ENCODE measurements at regions not wholly inside any gene's neighbourhood (a gene's known extent, or its start where the extent isn't known, plus 50 kb on each side); places are given as distances from the start of the nearest gene placed in this dataset.

GRCh38 chr4:19776929-19777328 is 474.8 kb upstream of the SLIT2 start:
- intact Hi-C loops (cut with DNase I) = no loop called here
- no peaks in the 10 kb centered on the region for H3K27me3 ChIP-seq
- H3K27ac ChIP-seq = no peak overlapping the region
- no peaks in the 10 kb centered on the region for H3K36me3 ChIP-seq
- H3K9ac ChIP-seq (ENCODE audit: low read depth in 2 of 2, low read length in 2 of 2) = no peak overlapping the region
- DNase-seq = no peak
- TF ChIP-seq CTCF (IDR thresholded peaks at IDR 0.05) = no peak
- no peaks in the 10 kb centered on the region for H3K9me3 ChIP-seq
- H3K4me1 ChIP-seq = no peaks in the 10 kb centered on the region
- no peak overlapping the region for H3K4me3 ChIP-seq

GRCh38 chr4:19776021-19776459 is 475.7 kb upstream of the SLIT2 start:
- Histone ChIP-seq H3K9me3 (no peaks in the 10 kb centered on the region), H3K27me3 (no peaks in the 10 kb centered on the region), H3K27ac (no peak overlapping the region), H3K4me1 (no peaks in the 10 kb centered on the region), H3K36me3 (no peaks in the 10 kb centered on the region), H3K9ac (ENCODE audit: low read depth in 2 of 2, low read length in 2 of 2) (no peak overlapping the region), H3K4me3 (no peak overlapping the region)
- DNase-seq = no peak
- intact Hi-C loops (cut with DNase I) = no loop called here
- no peak for TF ChIP-seq CTCF (IDR thresholded peaks at IDR 0.05)

- H3K27ac ChIP-seq = no peak overlapping the region
- H3K27me3 ChIP-seq = no peaks in the 10 kb centered on the region
- no peak for DNase-seq
- H3K4me1 ChIP-seq = no peaks in the 10 kb centered on the region
- TF ChIP-seq CTCF (IDR thresholded peaks at IDR 0.05) = no peak
- intact Hi-C loops (cut with DNase I) = no loop called here
- no peak overlapping the region for H3K9ac ChIP-seq (ENCODE audit: low read depth in 2 of 2, low read length in 2 of 2)
- no peaks in the 10 kb centered on the region for H3K36me3 ChIP-seq
- no peak overlapping the region for H3K4me3 ChIP-seq
- H3K9me3 ChIP-seq = no peaks in the 10 kb centered on the region
These were observed 476.9 kb upstream of the SLIT2 start for GRCh38 chr4:19774690-19775256.

- Histone ChIP-seq H3K27me3 (no peaks in the 10 kb centered on the region), H3K4me3 (no peak overlapping the region), H3K4me1 (no peaks in the 10 kb centered on the region), H3K27ac (no peak overlapping the region), H3K36me3 (no peaks in the 10 kb centered on the region), H3K9ac (ENCODE audit: low read depth in 2 of 2, low read length in 2 of 2) (no peak overlapping the region), H3K9me3 (no peaks in the 10 kb centered on the region)
- DNase-seq = no peak
- intact Hi-C loops (cut with DNase I) = no loop called here
- TF ChIP-seq CTCF (IDR thresholded peaks at IDR 0.05) = no peak
These were observed 479.1 kb upstream of the SLIT2 start for GRCh38 chr4:19772581-19772980.

GRCh38 chr4:19756661-19757060 is 495.0 kb upstream of the SLIT2 start:
- TF ChIP-seq CTCF (IDR thresholded peaks at IDR 0.05) = no peak
- Histone ChIP-seq H3K9me3 (no peaks in the 10 kb centered on the region), H3K4me3 (no peak overlapping the region), H3K27ac (no peak overlapping the region), H3K9ac (ENCODE audit: low read depth in 2 of 2, low read length in 2 of 2) (no peak overlapping the region), H3K36me3 (no peaks in the 10 kb centered on the region), H3K4me1 (no peaks in the 10 kb centered on the region), H3K27me3 (no peaks in the 10 kb centered on the region)
- DNase-seq = no peak
- intact Hi-C loops (cut with DNase I) = no loop called here

Data from colonic mucosa (tissue), 4 donors.